Transverse colon (tissue), 4 donors: ENCODE measurements at regions not wholly inside any gene's neighbourhood (a gene's known extent, or its start where the extent isn't known, plus 50 kb on each side); places are given as distances from the start of the nearest gene placed in this dataset.

Source experiments
- DNase-seq: peaks from one replicate; pipeline ENCODE4 v3.0.0-alpha.2; 2019
- H3K27ac ChIP-seq, 4 donors: fragments of 200-600 bp; sonication (generic); 2 replicates each; pipeline ENCODE4 v1.5.1; 2016 to 2018; ENCODE audit warnings: inconsistent platforms in 4 of 4
- H3K27me3 ChIP-seq: fragments of 200-600 bp; sonication (generic); 2 replicates; pipeline ENCODE4 v1.5.1; 2017; ENCODE audit warnings: inconsistent platforms
- H3K36me3 ChIP-seq, 4 donors: fragments of 200-600 bp; sonication (generic); 2 replicates each; pipeline ENCODE4 v1.5.1; 2017 to 2019; ENCODE audit warnings: inconsistent platforms in 4 of 4
- H3K4me1 ChIP-seq, 4 donors: fragments of 200-600 bp; sonication (generic); 2 replicates each; pipeline ENCODE4 v1.5.1; 2017 to 2020; ENCODE audit warnings: inconsistent platforms in 4 of 4
- H3K4me3 ChIP-seq, 4 donors: fragments of 200-600 bp; sonication (generic); 1 replicate in 1 of 4; 2 replicates in 3 of 4; pipeline versions ENCODE4 v1.5.1 to v1.6.1; 2017 to 2019; ENCODE audit warnings: inconsistent platforms in 4 of 4
- H3K9me3 ChIP-seq, 2 donors: fragments of 200-600 bp; sonication (generic); 2 replicates each; pipeline ENCODE4 v1.5.1; 2017 to 2019; ENCODE audit warnings: inconsistent platforms in 2 of 2
- CTCF ChIP-seq, 5 experiments: fragments of 200-600 bp in 3 of 5; fragments of 450-650 bp in 2 of 5; sonication (generic) in 3 of 5; IDR thresholded peaks; 1 replicate in 2 of 5; 2 replicates in 3 of 5; pipeline ENCODE4 v1.5.1; 2016 to 2017; ENCODE audit warnings: antibody characterized with exemption in 5 of 5, inconsistent platforms in 3 of 5, mild to moderate bottlenecking in 2 of 5, moderate library complexity in 1 of 5
- EP300 ChIP-seq: sonication (generic); formaldehyde crosslinking; IDR thresholded peaks from one replicate; pipeline ENCODE4 v1.6.1; 2017; ENCODE audit warnings: antibody characterized with exemption, low read depth
- POLR2A ChIP-seq: fragments of 450-650 bp; IDR thresholded peaks from one replicate; pipeline ENCODE4 v1.6.1; 2016; ENCODE audit warnings: antibody characterized with exemption, mild to moderate bottlenecking, moderate library complexity
- POLR2AphosphoS5 ChIP-seq, 3 donors: sonication (generic); formaldehyde crosslinking; IDR thresholded peaks; one replicate each; pipeline ENCODE4 v1.6.1; 2016; ENCODE audit warnings: antibody characterized with exemption in 3 of 3
- WGBS, 2 donors: methylation state at CpG; one replicate each; pipeline ENCODE4 v1.1.5; 2018; ENCODE audit warnings: low coverage in 1 of 2; 5-methylcytosine and 5-hydroxymethylcytosine counted together
- in situ Hi-C, 4 donors: fragments of 200-750 bp; cut with MboI; loops; one replicate each; pipeline versions ENCODE4 v1.15.0 to v1.15.1; 2017; ENCODE audit warnings: low sequenced_read_pairs in 3 of 4, low pct_ligation_motif_present in 1 of 4, low pct_unique_long_range_greater_than_20kb in 1 of 4
- intact Hi-C: fragments of 100-400 bp; cut with DNase I; formaldehyde crosslinking; loops from one replicate; pipeline ENCODE4 v1.15.1; 2023; ENCODE audit warnings: low total_unique reads

DNA sequence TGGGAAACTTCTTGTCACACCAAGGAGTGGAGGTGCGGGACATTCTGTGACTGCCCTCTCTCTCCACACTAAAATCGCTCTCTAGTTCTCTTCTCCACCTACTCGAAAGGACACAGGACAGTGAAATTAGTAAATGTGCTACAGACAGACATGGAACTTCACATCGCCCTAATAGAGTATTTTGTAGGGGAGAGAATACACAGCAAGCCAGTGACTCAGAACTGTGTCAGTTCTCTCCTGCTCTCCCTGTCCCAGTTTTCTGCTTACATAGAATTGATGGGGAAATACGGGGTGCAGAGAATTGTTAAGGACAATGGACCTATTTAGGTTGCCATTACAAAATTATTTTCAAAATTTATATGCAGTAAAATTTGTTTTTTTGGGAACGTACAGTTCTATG is 159.6 kb upstream of the GADL1 start:
- Histone ChIP-seq H3K4me1 (no peaks in the 10 kb centered on the region), H3K27ac (no peak overlapping the region), H3K36me3 (no peaks in the 10 kb centered on the region), H3K9me3 (peaks cover 0 to 4% of the 10 kb centered on the region in 2 donors), H3K4me3 (no peak overlapping the region), H3K27me3 (no peaks in the 10 kb centered on the region)
- intact Hi-C loops, result no loop called here
- in situ Hi-C loops, result no loop called here
- TF ChIP-seq EP300 (no peak), CTCF (IDR thresholded peaks at IDR 0.05) (no peak), POLR2AphosphoS5 (IDR thresholded peaks at IDR 0.05) (no peak), POLR2A (no peak)
- WGBS, 2 donors, result 88 to 97% methylated on average over 6 of the region's 6 CpGs
- no peak for DNase-seq

- no peaks in the 10 kb centered on the region for H3K27me3 ChIP-seq
- in situ Hi-C loops, result no loop called here
- no peaks in the 10 kb centered on the region for H3K4me1 ChIP-seq
- 84 to 86% methylated on average over 2 of the region's 2 CpGs for WGBS, 2 donors
- intact Hi-C loops, result no loop called here
- H3K27ac ChIP-seq, result no peak overlapping the region
- H3K9me3 ChIP-seq, result peaks cover 0 to 4% of the 10 kb centered on the region in 2 donors
- no peak overlapping the region for H3K4me3 ChIP-seq
- TF ChIP-seq CTCF (IDR thresholded peaks at IDR 0.05), result no peak
- TF ChIP-seq POLR2AphosphoS5 (IDR thresholded peaks at IDR 0.05), result no peak
- no peak for TF ChIP-seq EP300
- no peak for TF ChIP-seq POLR2A
- DNase-seq, result no peak
- no peaks in the 10 kb centered on the region for H3K36me3 ChIP-seq
These were observed 161.3 kb upstream of the GADL1 start for GRCh38 chr3:31055757-31056156.

GRCh38 chr3:31057891-31058290 is 163.4 kb upstream of the GADL1 start:
- intact Hi-C loops, result no loop called here
- no peak for DNase-seq
- Histone ChIP-seq H3K27ac (no peak overlapping the region), H3K9me3 (peaks cover 0 to 4% of the 10 kb centered on the region in 2 donors), H3K4me1 (no peaks in the 10 kb centered on the region), H3K36me3 (no peaks in the 10 kb centered on the region), H3K4me3 (no peak overlapping the region), H3K27me3 (no peaks in the 10 kb centered on the region)
- 38 to 71% methylated on average over 3 of the region's 3 CpGs for WGBS, 2 donors
- in situ Hi-C loops, result no loop called here
- TF ChIP-seq POLR2A (no peak), POLR2AphosphoS5 (IDR thresholded peaks at IDR 0.05) (no peak), EP300 (no peak), CTCF (IDR thresholded peaks at IDR 0.05) (no peak)

- Histone ChIP-seq H3K4me1 (no peaks in the 10 kb centered on the region), H3K36me3 (no peaks in the 10 kb centered on the region), H3K27ac (no peak overlapping the region), H3K9me3 (peaks cover 0 to under 1% of the 10 kb centered on the region in 2 donors), H3K4me3 (no peak overlapping the region), H3K27me3 (no peaks in the 10 kb centered on the region)
- DNase-seq, result no peak
- in situ Hi-C loops, result no loop called here
- intact Hi-C loops, result no loop called here
- TF ChIP-seq POLR2AphosphoS5 (IDR thresholded peaks at IDR 0.05) (no peak), EP300 (no peak), POLR2A (no peak), CTCF (IDR thresholded peaks at IDR 0.05) (no peak)
These were observed 169.6 kb upstream of the GADL1 start for GRCh38 chr3:31064021-31064420.
